Islet precursor cell (in vitro differentiated cells): ENCODE measurements at regions not wholly inside any gene's neighbourhood (a gene's known extent, or its start where the extent isn't known, plus 50 kb on each side); places are given as distances from the start of the nearest gene placed in this dataset.
A peak's percentile ranks its signal among the peaks of the same experiment; 100 is the strongest.

Experiments used
- DNase-seq: peaks from one replicate; pipeline ENCODE4 v3.0.0-alpha.2; 2018

DNA sequence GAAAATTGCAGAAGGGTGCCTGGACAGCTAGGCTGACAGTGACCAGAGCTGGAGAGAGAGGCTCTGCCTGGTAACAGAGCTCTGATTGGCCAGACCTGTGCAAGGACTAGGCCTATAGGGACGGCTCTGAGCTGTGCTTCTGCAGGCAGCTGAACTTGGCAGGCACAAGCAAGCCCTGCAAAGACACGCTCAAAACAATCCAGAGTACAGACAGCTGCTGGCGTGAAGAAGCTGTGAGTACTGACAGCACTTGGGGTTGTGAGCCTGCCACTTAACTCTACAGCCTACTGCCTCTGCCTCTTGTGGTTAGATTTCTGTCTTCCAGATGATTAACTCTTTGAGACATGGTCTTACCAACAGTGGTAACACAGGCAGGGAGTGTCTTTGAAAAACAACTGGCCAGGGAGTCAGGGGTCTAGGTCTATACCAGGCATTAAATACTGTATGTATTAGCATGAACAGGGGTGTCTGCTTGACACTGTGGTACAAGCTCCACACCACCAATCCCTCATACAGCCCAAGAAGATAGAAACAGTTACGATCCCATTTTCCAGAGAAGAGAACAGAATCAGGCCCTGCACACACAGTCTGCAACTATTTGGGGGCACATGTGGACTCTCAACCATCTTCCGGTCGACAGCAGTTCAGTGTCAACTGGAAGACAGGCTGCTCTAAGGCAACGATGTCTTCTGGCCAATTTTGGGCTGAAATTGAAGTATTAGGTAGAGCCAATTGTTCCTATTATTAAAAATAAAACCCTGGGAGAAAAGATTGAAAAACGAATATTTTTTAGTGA is 568.4 kb downstream of the TNS1 start:
- DNase-seq: peak; percentile 98

DNA sequence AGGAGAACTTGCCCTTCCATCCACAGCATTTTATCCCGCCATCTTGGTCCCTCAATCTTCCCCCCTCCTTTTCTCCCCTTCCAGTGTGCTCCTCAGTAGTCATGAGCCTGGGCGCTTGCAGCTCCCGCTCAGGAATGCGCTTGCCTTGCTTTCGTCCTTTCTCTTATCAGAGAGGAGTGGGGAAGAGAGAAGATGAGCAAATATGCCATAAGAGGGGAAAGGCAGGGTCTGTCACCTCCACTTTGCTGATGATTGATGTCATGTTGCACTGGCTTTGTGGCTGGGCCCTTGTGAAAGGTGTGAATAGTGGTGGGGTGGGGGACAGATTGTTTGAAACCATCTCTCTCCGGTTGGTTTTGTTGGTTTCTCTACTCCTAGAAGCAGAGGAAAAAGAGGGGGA is 569.3 kb downstream of the TNS1 start:
- DNase-seq: peak; percentile 72

DNA sequence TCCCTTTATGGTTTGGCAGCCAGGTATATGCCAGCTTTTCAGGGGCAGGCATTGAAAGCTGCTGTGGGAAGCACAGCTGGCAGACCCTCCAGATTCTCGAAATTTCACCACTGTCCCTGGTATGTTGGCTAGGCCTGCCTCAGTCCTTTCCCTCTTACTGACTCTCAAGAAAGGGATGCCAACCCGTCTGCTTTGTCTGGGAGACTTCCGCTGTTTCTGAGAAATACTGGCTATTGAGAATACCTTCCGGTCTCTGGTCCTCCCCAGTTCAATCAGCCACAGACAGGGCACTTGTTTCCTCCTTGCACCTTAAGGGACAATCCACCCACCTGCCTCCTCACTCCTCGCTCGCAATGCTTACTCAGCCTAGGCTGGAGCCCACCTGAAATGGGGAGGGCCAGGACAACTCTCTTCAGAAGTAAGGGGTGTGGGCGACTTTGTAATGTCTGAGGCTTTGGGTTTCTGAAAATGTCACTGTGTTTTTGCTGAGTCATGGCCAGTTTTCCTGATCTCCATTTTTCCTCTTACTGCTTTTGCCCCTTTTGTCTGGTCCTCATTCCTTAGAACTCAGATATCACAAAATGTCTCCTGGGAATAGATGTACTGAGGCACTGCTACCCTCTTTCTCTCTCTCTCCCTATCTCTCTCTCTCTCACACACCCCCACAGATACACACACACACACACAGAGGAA is 571.1 kb downstream of the TNS1 start:
- no peak for DNase-seq

DNA sequence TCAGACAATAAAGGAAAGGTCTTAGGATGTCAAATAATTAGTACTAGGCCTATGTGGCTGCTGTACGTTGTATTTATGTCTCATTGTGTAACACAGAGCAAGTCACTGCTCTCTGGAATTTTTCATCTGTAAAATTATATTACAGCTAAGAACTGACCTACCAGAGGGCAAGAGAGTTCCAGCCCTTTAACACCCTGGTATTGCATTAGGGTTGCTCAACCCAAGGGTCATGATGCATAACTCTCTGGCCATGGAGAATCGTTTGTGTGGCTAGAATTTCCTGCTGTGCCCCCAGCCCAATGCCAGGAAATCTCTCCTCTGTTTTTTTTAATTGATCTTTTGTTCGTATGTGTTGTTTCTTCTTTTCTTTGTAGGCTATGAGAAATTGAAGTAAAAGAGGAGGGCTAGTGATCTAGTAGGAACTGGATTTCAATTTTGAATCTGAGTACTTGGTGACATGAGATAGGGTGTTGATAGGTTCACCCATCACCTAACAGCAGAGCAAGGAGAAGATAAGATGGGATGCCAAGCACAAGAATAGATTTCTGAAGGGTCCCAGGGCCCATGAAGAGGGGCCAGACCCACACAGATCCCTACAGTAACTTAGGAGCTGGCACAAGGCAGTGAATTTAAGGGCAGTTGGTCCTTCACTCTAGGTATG is 571.2 kb upstream of the TNP1 start:
- no peak for DNase-seq

DNA sequence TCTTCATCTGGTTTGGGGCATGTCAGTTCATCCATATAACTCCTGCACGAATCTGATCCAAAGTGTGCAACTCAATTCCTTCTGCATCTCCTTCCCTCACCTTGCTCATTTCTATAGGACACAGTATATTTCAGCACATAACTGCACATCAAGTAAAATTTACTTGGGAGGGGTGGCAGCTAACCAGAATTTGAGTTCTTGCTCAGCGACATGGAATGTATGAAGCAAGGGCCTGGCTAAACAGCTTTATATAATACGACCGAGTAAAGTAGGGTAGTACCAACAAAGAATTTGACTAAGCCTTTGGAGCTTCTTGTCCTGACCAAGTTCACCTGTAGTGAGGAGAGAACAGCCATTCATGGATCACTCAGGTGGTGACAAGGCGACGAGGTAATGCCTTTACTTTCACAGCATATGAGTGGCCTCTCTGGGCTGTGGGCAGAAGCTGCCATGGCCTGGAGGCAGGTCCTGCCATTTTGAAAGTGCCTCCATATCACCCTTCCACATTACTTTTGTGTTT is 570.2 kb upstream of the TNP1 start:
- DNase-seq: peak; percentile 61

DNA sequence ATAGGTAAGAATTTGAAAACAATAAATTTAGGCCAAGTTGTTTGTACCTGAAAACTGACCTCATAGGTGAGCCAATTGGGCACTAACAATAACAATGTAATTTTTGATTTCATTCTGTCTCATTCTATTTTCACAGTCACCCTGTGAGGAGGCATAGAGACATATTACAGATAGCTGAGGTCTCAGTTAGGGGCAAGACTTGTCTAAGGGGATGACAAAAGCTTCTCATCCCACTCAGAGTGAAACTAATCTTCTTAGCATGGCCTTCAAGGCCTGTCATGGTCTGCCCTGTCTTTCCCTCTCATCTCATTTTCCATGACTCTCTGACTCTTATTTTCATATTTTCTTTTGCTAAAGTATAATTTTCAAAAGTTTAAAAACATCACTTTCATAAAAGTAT is 562.0 kb upstream of the TNP1 start:
- DNase-seq: no peak

DNA sequence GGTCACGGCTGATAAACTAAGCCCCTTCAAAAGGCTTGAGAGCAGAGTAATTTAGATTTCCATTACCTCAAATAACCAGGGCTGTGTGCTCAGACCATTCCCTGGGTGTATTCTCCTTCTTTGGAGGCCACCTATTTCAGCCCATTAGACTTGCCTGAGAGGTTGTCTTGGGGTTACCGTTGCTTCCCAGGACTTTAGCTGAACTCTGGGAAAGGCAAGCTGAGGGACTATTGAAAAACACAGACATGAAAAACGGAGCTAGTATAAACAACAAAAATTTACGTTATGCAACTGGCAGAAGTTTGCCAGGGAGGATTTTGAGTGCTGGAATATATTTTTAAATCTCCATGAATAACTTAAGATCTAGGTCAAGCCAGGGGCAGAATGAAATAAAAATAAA is 561.0 kb upstream of the TNP1 start:
- no peak for DNase-seq

DNA sequence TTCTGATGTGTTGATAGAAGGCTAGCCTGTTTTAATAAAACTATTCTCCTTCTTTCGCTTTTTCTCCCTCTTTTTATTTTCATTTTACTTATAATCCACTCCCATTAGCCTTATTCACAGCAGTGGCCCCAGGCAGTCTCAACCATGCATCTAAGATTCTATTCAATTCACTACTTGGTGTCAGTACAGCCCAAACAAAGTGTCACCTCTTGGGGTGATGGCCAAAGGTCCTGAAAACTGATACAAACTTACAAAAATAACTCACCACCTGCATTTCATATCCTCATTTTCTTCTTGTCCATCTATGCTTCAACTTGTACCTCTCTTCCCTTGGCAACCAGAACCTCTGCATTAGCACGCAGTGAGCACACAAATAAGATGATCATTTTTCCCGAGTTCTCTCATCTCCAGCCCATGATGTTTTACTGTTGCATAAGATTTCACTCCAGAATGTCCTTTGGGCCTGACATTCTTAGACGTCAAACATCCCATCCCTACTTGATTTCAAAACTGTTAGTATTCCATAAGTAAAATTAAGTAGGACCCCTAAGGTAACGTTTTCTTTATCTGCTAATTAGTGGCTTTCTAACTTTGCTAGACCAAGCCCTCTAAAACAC is 559.3 kb upstream of the TNP1 start:
- no peak for DNase-seq

DNA sequence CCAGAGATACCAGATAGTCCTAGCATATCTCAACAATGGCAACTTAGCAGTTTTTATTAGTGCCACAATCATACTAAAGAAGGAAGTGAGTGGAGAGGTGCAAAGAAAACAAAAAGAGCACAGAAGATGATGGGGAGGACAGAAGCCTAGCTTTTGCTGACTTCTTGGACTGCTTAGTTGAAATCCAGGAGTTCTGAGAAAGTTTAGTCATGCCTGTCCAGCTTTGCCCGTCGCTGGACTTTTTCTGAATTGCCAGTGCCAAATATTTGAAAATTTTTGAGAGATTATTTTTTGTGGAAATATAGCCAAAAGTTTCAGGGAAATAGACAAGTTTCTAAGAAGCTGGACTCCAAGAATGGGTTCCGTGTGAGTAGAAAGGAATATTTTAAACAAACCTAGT is 558.7 kb upstream of the TNP1 start:
- no peak for DNase-seq

DNA sequence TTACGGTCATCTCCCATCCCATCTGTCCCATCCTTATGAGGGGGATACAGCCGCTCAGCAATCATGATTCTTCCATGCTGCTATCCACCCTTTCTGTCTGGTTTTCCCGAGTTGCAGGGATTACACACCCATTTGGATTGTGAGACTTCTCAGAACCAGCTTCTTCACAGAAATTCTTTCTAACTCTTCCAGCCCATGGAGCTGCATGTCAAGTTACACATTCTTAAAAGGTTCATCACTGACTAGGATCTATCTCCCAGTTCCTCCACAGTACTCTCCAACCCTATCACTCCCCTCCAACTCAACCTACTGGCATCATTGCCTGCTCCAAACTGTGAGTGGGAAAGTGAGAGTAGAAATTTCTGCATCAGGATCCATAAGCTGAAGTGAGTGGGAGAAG is 558.2 kb upstream of the TNP1 start:
- no peak for DNase-seq

DNA sequence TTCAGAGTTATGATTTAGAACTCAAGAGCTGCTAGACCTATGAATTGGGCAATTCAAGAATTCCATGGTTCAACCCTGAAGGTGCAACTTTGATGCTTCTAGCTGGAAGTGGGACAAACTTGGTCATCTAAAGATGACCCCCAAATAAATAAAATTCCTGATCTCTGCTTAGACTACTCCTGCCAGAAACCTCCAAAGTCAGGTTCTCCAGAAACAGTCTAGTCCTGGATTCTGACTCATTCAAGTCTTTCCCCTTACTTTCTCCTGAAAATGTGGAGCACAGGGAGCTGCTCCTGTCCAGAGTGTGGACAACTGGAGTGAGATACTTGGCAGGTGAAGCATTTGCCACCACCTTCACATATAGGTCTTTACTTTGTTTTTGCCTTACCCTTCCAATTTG is 557.7 kb upstream of the TNP1 start:
- no peak for DNase-seq

DNA sequence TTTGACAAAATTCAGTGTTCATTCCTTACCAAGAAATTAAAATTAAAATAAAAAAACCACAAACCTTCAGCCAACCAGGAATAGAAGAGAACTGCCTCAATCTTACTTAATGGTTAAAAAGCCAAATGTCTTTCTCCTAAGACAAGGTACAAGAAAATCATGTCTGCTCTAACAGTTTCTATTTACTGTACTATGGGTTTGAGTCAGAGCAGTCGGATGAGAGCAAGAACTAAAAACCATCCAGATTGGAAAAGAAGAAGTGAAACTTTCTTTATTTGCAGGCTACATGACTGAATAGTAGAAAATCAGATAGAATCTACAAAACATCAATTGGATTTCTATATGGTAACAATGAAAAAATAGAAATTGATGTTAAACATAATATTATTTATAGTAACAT is 555.5 kb upstream of the TNP1 start:
- DNase-seq: no peak

DNA sequence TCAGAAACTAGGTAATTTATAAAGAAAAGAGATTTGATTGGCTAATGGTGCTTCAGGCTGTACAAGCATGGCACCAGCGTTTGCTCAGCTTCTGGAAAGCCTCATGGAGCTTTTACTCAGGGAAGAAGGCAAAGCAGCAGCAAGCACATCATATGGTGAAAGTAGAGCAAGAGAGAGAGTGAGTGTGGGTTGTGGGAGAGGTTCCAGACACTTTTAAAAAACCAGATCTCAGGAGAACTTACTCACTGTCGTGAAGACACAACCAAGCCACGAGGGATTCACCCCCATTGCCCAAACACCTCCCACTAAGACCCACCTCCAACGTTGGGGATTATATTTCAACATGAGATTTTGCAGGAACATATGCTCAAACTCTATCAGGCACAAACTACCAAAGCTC is 554.6 kb upstream of the TNP1 start:
- no peak for DNase-seq

DNA sequence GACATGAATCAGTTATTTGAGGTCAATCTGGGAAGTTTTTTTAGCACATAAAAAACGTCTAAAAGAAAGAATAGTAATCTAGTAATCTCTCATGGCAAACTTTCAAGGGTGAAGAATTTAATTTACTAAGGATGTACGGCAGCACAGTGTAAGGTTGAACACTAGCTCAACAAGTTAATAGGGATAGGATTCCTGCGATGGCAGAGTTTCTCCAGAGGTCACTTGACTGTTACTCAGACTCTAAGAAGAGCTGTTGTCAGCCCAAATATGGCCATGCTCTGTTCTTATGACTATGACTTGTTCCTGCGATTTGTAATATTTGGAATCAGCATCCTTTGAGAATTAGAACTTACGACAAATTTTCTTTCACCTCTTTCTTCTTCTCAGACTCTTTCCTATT is 553.3 kb upstream of the TNP1 start:
- no peak for DNase-seq

DNA sequence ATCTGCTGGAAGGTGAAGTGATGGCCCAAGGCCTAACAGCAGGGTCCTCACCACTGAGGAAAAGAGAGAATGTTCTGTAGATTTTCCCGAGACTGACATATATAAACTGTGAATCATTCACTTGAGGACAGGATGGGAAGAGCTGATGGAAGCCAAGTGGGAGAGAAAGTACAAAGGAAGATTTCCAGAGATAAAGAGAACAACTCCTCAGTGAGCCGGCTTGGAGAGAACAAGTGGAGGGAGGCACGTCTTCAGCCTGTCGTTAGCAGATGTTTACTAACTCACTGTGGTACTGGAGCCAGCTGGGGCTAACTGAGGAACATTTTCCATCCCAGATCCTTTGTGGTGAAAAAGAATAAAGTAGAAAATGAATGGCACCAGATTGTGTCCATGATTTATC is 552.9 kb upstream of the TNP1 start:
- peak; percentile 61 for DNase-seq

DNA sequence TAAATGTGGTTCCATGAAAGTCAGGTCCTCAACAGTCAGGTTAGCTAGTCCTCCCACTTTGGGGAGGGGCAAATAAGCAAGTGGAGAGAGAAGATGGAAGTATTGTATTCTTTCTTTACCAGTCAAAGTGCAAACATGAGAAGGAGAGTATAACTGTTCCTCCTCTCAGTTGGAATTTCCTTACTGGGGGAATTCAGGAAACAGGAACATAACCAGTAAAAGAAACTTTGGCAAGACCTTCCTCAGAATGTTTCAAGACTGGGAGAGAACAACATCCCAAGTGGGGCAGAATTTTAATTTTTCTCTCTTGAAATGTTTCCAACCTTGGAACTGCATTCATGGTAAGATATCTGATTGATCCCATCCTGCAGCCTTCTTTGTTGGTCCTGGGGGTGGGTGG is 552.4 kb upstream of the TNP1 start:
- DNase-seq: no peak

DNA sequence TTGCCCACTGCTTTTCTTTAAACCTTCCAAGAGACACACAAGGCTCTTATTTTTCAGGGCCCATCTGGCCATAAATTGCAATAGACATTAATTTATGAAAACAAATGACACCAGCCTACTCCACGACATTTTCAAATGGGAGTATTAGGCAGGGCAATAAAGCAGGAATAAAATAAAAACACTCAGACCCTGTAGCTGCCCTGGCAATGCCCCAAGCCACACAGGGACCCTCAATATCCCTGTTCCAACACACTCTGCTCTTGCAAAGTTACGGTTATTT is 550.8 kb upstream of the TNP1 start:
- no peak for DNase-seq

DNA sequence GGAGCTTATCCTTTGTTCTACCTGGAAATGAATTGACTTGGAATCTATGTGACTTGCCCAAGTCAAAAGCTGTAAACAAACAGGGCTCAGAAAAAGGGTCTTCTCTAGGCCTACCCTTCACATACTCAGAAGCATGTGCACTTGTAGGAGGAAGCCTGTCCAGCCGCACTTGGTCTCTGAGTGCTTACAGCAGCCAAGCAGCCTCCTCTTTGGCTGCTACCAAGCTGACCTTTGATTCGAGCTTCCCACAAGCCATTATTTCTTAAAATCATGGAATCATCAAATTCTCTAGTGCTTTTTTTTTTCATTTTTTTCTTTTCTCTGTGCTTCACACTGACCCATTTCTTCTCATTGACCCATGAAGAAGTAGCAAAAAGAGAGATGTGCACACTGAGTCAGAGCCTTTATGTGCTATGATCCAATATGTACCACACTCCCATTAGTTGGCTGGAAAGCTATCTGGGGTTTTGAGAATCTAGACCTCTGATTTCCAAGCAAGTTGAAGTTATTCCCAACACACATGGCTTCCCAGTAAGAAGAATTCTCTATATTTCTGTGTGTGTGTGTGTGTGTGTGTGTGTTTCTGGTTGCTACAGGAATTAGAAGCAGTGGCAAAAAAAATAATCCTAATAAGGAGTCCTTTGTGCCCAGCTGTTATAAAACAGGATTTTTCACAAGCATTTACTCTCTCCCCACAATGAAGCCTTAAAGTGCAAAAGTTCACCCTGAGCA is 550.3 kb upstream of the TNP1 start:
- no peak for DNase-seq

DNA sequence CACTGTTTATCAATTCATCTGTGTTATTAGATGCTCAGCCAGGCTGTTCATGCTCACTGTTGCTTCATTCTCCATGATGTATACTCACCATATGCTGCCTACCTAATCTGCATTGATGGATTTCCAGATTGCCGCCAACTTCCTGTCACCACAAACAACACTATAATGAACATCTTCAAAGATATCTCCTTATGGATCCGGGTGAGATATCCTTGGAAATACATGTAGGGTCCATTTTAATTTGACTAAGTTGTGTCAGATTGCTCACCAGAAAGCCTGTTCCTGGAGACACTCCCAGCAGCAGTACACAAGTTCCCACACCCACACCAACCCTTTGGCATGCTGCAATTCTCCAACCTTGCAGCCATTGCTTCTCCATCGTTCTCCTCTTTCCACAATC is 547.5 kb upstream of the TNP1 start:
- no peak for DNase-seq

DNA sequence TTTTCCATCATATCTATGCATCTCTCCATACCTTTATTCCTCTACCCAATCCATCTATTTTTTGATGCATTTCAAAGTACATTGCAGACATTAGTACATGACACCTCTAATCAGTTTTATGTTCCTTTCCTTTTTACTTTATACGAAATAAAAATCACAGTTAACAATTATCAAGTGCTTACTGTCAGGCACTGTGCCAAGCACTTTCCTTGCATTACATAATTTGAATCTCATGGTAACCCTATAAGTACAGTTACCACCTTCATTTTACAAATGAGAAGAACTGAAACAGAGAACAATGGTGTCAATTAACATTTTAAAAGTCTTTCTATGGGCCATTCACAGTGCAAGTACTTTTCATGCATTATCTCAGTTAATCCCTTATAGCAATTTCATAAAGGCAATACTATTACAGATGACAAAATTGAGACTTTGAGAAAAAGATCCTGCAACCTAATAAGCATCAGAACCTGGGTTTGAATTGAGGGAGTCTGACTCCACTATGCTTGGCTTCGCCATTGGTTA is 544.4 kb upstream of the TNP1 start:
- no peak for DNase-seq

DNA sequence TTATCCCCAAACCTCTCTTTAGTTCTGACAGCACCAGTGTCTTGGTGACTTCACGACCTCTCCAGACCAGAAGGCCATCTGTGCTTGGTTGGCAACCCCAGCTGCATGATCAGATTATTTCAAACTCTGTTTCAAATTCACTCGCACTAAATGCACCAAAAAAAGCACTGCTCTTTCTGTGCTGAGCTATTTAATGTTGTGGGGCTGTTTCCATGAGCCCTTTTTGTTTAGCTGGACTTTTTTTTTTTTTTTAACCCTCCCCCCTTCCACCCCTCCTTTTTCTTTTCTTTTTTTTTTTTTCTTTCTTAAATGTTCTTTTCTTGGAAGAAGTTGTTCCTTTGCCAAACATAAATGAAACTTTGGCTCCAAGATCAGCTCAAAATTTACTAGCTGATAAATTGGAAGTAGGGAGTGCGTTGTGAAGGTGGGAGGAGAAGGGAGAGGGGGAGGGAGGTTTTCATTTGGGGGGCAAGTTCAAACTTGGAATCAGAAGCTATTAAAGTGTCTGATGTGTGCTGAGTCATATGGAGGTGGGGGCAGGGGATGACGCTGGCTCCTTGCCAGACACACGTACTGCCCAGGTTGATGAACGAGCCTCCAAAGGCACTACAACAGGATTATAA is 543.0 kb upstream of the TNP1 start:
- no peak for DNase-seq

DNA sequence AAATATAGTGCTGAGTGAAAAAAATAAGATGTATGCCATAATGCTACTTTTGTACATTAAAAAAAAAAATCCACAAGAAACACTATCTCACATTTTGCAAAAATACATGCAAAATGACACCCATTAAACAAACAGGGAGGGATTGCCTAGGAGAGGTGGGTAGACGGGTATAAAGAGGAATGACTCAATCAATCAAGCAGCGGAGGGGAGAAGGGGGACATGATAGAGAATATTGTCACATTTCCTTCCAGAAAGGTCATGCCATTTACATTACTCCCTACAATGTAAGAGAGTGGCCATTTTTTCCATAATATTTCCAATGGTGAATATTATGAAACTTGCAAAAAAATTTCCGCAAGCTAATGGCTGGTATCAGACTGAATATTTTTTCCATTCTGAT is 542.3 kb upstream of the TNP1 start:
- DNase-seq: no peak
